Activated CD4-positive, alpha-beta T cell treated with anti-CD3 and anti-CD28 coated beads, Interleukin-2, Interleukin-6, amounts not matched to agents 100 ng/mL and 50 ng/mL, durations not matched to agents 16 hours and 8 hours (primary cell): ENCODE measurements at regions not wholly inside any gene's neighbourhood (a gene's known extent, or its start where the extent isn't known, plus 50 kb on each side); places are given as distances from the start of the nearest gene placed in this dataset.
A peak's percentile ranks its signal among the peaks of the same experiment; 100 is the strongest.

Experiments used
- DNase-seq: peaks from one replicate; pipeline ENCODE4 v3.0.0-alpha.2; 2020

DNA sequence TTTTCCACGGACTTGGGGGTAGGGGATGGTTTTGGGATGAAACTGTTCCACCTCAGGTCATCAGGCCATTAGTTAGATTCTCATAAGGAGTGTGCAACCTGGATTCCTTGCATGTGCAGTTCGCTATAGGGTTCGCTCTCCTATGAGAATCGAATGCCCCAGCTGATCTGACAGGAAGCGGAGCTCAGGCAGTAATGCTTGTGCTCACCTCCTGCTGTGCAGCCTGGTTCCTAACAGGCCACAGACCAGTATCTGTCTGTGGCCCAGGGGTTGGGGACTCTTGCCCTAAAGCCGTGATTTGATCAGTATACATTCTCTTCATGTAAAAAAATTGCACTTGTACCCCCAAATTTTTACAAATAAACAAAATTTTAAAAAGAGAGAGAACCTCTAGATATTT is 219.4 kb upstream of the CPNE8 start:
- DNase-seq = no peak

DNA sequence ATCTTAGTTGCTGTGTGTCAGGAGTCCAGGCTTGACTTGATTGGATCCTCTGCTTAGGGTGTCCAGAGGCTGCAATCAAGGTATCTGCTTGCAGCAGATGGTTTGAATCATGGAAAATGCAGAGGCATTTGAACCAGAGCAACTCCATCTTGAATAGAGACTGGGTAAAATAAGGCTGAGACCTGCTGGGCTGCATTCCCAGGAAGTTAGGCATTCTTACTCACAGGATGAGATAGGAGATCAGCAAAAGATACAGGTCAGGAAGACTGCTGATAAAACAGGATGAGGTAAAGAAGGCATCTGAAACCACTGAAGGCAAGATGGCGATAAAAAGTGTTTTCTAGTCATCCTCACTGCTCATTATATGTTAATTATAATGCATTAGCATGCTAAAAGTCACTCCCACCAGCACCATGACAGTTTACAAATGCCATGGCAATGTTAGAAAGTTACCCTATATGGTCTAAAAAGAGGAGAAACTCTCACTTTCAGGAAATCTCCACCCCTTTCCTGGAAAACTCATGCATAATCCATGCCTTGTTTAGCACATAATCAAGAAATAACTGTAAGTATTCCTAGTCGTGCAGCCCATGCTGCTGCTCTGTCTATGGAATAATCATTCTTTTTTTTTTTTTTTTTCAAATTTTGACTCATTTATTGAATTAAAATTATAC is 218.3 kb upstream of the CPNE8 start:
- DNase-seq = no peak

DNA sequence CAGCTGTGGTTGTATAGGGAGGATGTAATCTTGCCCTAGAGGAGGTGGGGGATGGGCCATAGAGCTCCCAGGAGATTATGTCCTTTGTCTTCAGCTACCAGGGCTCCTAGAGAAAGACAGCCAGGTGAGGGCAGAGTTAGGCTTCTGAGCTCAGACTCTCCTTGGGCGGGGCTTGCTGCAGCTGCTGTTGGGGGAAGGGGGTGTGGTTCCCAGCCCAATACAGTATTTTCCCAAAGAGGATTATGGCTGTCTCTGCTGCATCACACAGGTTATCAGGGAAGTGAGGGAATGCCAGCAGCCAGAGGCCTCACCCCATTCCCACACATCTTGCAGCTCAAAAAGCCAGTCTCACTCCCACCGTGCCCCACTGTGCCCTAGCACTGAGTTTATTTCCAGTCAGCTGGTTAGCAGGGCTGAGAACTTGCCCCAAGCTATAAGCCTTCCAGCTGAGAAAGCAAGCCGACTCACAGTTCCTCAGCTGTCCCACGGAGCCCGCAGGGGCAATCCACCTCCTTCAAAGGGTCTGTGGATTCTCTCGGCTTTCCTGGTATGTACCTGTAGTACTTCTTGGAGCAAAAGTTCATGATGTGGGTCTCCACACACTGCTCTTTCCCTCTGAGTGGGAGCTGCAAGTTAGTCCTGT is 217.3 kb upstream of the CPNE8 start:
- DNase-seq = no peak

DNA sequence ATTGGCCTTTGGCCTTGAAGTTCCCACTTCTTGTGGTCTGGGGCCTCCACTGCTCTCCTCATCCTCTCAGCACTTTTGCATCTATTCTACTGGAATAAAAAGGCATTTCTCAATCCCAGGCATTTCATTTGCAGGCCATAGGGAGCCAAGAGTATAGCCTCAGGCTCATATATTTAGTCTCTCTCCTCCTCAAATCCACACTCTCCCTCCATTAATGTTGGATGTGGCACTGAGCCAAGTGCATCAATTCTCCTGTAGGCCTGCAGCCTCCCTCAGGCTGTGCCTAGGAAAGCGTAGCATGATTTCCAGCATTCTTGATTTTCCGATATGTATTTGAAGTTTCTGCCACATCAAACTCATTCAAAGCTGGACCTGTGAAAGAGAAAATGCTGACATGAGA is 211.5 kb upstream of the CPNE8 start:
- no peak for DNase-seq

DNA sequence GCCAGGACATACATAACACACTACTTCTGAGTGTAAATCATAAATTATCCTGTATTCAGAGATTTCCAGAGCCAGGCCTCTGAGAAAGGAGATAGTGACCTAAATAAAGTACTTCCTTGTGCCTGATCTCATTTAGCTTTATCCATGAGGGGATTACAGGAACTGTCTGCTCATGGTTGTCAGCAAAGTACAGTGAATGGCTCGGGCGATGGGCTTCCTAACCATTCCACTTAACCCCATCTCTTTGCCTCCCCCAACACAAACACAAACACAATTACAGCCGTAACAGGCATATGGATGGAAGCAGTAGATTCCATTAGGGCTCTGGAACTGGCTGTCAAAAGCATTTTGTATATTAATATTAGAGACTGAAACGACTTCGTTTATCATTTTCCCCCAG is 206.7 kb upstream of the CPNE8 start:
- no peak for DNase-seq

DNA sequence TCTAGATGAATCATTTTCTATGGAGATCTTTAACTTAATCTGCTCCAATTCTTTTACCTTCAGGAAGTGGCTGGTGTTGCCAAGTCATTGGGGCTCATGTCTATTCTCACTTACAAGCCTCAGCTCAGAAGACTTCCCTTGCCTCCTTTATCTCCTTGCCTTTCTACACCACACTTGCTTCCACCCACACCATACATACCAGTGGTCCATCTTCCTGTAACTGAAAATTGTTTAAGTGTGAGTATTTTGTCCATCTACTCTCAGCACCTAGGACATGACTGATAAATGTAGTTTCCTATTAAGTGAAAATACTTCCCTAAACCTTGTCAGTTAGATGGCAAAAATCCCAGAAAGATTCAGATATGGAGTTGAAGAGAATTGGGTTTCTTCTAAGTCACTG is 199.7 kb upstream of the CPNE8 start:
- DNase-seq = no peak

DNA sequence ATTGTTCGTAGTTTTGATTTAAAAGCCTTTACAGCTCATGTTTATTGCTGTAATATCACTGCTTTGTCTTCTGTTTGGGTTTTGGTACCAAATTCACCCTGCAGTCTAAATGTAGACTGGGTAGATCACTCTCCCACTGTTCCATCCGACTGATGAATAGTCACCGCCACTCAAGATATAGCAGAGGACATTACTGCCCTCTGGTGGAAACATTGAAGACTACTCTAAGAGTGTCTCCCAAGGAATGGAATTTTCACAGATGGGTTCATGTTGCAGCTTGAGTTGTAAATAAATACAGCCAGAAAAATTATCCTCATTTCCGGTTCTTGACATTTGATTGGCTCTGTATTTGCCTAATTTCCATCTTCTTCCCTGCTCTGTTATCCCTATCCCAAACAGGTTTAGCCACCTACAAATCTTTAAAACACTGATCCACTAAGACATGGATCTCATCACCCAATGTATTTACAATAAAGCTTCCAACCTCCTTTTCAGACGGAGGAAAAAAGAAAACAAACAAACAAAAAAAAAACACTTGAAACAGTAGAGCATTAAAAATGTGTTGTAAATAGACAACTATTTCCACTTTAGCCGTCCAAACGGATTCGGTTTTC is 198.3 kb upstream of the CPNE8 start:
- DNase-seq = peak; percentile 62

DNA sequence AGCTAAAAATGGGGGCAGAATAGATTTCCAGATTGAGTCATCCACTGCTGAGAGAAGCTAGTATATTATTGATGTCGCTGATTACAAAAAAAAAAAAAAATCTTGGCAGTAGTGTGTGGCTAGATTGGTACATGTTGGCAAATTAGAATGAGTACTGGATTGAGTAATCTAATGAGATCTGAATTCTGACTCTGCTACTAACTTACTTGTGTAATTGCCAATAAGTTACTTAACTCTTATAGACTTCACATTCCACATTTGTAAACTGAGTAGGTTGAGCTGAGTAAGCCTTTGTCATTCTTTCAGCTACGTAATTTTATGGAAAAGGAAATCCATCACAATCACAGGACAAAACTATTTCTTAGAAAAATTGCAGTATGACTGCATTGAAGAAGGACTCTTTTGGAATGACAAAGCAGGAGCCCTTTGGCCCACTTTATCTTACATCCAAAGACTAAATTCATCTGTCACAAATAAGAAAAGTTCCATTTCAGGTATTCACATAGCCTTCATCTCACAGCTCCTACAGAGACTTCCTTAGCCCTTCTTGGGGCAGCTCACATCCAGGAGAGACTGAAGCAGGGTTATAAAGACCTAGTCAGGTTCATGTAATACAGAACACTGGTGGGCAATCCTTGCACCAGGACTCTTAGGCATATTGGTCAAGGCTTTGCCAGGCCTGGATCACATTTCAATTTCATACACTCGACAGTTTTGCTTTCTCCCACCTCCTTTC is 197.3 kb upstream of the CPNE8 start:
- DNase-seq = no peak

DNA sequence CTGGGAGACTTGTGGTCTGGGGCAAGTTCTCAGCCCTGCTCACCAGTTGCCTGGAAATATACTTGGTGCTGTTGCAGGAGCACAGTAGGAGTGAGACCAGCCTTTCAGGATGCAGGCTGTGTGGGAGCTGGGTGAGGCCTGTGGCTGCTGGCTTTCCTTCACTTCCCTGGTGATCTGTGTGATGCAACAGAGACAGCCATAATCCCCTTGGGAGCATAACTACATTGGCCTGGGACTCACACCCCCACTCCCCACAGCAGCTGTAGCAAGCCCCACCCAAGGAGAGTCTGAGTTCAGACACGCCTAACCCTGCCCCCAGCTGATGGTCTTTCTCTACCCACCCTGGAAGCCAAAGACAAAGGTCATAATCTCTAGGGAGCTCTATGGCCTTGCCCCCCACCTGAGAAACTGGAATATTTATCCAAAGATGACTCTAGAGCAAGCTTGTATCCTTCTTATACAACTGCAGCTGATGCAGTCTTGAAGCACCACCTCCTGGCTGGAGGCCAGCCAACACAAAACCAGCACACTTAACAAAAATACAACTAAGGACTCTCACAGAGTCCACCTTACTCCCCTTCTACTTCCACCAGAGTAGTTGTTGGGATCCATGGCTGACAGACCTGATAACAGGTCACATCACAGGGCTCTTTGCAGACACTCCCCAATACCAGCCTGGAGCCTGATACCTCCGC is 190.4 kb upstream of the CPNE8 start:
- DNase-seq = no peak

DNA sequence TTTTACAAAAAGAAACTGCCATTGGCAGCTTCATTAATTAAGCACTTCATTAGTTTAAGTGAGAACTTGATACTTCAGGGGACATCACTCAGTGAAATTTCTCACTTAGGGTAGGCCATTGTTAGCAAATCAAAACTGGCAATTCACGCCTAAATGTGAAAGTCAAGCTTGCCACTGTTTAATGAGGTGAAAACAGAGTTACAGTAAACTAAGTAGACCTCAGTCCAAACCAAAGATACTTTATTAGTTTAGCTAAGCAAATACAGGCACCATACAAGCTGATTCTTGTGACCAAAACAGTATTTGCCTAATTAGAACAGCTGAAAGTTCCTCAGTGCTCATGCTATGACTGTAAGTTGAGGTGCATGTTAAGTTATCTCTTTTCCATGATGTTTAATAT is 176.5 kb upstream of the CPNE8 start:
- DNase-seq = no peak

DNA sequence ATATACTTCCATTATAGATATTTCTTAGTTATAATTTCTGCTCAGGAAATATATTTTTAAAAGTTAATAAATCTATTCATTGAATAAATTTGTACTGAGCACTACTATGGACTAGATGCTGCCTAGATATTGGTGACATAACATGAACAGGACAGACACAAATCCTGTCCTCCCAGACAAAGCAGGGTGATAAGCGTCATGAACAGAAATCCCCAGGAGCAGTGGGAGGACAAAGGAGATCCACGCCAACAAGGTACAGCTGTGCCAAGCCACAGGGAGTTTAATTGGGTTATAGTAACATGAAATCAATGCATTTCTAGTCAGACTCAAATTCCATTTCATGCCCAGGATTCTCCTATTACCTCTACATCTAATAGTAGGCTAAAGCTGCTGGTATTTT is 171.8 kb upstream of the CPNE8 start:
- no peak for DNase-seq

DNA sequence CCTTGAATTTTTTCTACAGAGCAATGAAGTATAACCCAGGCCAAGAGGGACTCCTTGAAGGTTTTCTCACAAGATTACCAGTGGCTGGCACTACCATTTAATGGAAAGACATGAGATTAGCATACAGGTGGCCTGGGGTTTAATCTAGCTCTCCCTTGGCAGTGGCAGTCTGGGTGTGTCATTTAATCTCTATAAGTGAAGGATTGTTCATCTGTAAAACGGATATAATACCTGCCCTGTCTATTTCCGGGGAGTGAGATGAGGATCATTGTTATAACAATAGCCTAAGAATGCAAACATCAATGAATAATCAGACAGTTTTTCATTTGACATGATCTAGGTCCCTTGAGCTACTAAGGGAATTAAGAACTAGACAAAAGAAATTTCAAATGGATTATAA is 168.7 kb upstream of the CPNE8 start:
- DNase-seq = no peak

DNA sequence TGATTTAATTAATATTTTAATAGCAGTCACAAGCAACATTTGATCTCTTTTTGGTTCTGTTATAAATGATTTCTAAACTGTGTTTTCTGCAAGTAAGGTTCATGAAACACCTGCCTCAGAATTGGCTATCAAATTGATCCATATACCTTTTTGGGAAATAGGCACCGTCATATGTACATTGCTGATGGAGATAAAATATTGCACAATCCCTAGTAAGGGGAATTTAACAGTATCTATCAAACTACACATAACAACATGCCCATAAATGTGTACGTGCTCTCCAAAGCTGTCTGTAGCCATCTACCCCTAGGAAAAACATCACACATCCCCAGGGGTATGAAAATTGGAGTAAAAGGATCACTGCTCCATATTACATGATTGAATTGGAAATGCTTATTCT is 167.3 kb upstream of the CPNE8 start:
- DNase-seq = no peak

DNA sequence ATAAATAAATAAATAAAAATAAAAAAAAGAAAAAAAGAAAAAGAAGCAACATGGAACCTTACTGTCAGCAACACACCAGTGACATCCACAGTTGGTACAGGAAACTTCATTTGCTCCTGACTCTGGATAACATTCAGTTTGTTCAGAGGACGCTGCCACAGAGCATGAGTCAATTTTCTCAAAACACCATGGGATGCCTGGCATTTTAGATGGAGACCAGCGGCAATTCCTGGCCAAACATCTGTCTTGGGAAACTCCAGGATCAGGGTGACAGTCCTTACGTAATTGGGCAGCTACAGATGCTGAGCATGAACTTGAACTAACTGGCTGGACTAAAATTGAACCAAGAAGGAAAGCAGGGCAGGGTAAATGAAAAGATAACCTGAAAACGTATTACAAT is 166.2 kb upstream of the CPNE8 start:
- no peak for DNase-seq

DNA sequence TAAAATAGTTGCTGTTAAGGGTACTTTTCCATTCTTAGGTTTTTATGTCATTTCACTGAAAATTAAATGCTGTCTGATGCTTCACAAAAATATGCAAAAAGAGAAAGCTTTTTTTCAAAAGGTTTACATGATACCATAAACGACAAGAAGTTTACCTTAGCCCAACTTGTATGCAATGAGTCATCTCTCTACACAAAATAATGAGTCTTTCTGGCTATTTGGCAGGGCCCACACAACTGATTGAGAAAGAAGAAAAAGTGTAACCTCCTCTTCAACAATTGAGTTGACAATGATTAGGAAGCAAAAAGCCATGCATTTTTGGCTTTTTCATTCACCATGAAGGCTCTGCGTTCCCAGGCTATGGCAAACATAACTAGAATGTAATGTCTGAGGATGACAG is 165.4 kb upstream of the CPNE8 start:
- DNase-seq = no peak

DNA sequence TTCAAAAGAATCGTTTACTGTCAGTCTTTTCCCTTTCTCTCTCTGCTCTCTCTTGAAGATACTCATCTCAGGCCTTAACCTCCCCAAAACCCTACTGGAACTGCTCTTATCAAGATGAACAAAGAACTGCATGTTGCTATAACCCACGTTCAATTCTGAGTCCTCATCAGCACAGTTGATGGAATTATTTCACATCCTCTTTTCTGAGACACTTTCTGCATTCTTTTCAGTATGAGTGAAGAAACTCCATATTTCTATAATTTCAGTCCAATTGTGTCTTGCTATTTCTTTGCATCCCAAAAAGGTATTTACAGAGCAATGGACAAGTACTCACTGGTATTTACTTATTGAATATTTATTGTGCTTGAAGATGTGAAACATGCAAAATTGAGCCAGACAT is 160.1 kb upstream of the CPNE8 start:
- no peak for DNase-seq

DNA sequence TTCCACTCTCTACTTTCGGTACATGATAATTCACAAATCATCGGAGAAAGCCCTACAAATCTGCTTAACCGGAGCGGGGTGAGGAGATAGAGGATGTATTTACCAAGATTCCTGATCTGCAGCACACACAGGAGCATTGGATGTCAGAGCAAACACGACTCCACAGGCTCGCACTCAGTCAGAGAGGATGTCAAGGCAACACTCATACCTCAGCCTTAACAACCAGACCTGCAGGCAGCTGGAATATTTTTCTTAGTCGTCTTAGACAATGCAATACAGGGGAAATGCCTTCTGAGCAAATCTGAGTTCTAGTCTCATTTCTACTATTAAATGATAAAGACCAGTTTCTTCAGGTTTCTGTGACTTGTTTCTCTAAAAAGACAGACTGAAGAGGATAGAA is 159.3 kb upstream of the CPNE8 start:
- no peak for DNase-seq

DNA sequence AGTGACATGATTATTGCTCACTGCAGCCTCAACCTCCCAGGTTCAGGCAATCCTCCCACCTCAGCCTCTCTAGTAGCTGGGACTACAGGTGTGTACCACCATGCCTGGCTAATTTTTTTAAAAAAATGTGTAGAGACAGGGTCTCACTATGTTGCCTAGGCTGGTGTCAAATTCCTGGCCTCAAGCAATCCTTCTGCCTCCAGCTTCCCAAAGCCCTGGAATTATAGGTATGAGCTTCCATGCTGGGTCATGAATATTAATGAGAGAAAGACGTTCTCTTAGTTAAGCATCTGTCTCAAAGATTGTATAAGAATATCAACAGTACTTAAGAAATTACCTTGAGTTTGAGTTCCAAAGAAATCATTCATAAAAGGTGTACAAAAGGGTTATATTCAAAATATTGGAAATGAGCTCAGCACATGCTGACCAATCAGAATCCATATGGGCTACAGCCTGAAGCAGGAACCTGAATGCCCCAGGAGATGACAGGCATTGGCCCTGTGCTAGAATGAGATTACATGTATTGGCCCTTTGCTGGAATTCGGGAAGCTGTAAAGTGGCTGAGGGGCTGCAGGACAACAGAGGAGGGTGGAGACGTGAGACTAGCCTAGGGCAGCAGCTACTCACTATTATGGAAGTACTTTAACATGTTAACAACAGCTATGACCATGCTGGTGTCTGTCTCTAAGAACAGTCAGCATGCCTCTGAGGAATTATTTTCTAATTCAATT is 157.0 kb upstream of the CPNE8 start:
- DNase-seq = no peak

DNA sequence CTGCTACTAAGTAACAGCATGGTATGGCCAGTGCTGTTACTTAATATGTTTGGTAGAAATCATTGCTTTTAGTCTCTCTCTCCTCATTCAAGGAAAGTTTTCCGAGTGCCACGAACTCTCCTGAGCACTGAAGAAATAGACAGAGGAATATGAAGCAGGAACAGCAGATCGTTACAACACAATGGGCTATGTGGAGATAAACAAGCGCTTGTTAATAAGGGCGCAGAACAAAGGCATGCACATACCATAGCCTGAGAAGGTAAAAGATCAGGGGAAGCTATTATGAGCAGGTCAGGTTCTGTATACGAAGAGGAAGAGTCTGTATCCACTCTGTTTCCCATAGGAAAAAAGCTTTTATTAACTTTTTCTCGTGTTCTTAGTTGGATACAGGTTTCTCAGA is 156.2 kb upstream of the CPNE8 start:
- no peak for DNase-seq

DNA sequence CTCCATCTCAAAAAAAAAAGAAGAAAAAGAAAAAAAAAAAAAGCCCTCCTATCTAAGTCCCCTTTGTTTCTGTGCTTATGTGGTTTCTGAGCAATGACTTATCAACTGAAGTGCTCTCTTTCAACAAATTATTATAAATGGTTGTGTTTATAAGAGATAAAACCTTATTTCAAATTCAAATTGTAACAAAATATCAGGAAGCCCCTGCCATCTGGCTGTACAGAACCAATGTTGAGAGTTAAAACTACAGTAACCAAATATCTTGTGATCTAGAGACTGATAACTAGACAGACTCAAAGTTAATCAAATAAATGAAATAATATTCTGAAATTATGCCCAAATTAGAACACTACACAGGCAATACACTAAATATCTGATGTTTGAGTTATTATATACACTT is 143.0 kb upstream of the CPNE8 start:
- no peak for DNase-seq

DNA sequence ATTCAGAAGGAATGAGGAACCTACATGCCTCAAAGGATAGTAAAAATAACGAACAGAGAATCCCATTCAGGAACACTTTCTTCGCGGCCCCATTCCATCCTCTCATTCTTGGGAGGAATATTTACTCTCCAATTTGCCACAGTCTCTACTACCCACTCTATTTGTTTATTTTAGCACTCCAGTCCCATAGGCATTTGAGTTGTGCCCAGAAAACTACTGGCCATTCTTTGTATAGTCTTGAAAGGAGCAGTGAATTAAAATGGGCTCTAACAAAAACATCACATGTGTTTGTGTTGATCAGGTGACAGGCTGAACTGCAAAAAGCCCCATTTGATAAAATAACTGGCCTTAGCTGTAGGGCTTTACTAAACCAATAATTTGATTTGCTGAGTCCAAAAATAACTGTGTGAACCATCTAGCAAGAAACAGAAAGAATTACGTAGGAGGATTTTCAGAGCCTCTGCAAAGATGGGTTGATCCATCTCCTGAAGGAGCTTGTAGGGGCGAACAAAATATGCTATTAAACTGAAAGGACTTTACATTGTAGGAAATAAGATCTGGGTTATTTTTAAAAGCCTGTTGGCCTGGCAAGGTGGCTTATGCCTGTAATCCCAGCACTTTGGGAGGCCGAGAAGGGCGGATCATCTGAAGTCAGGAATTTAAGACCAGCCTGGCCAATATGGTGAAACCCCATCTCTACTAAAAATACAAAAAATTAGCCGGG is 142.3 kb upstream of the CPNE8 start:
- no peak for DNase-seq

DNA sequence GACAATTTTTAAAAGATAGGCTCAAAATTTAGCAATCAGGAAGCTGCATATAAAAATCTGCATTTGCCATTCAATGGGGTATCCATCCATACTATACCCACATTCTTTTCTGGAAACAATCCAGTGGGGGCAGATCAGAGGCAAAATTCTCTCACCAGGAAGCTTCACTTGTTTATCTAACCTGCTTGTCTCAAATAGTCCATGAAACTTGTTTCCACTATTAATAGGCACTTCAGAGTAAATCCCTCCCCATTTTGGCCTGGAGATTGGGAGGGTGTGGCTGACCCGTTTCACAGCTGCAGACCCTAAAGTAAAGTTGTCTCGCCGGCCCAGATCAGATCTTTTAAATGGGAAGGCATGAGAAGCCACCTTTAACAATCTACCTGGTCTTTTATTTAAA is 139.4 kb upstream of the CPNE8 start:
- no peak for DNase-seq
